GM18498 (cell line): ENCODE measurements at regions not wholly inside any gene's neighbourhood (a gene's known extent, or its start where the extent isn't known, plus 50 kb on each side); places are given as distances from the start of the nearest gene placed in this dataset.

Experiments used
- ATAC-seq: cut with Tn5 transposase; IDR thresholded peaks from one replicate; pipeline ENCODE4 v1.9.1; 2021; ENCODE audit warnings: mild to moderate bottlenecking, moderate library complexity; ENCODE audit not compliant: unreplicated experiment

DNA sequence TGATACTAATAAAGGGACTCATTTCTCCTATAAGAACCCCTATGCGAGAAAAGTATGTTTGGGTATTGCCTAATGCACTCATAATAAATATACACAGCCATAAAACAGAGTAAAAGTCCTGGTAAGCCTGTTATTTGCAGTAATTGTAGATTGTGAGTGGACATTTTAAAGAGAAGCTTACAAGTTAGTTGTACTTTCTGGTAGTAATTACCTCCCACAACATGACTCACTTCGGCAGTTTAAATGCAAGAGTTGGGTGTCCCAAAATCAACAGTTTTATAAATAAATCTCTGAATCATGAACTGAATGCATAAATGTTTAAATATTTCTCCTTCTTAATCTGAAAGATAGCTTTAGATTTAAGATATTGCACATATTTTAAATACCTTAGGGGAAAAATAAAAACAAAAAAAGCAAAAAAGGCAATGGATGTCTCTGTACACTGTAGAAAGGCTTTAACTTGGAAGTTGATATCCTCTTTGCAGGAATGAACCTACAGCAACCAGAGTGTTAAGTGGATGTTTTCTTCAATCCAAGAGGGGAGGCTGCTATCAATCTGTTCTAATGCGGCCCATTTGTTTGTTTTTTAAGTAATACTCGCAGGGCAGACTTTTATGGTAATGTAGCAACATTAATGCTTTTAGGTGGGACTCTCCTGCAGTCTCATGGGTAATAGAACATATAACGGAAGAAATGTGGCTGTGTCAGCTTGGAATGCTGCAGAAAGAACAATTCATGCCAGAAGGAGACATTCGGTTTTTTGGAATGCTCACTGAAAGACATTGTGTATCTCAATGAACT, 57.3 kb upstream of the ZEB1 start:
- ATAC-seq = no peak

DNA sequence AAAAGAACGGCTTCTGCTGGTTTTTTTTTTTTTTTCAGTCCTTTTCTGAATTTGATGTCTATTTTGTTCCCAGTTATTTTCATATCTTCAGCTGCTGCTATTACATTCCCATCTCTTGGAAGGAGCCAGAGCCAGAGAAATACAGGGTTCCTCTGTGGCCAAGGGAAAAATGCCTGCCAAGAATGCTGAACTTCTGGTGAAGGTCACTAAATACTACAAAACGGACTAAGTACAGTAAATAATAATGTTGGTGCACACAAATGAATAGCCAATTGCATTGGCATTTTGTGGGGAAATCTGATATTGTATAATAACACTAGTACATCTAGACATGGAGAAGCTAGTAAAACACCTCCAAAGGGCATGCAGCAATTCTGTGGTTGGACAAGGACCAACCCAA, 56.3 kb upstream of the ZEB1 start:
- ATAC-seq = no peak

- ATAC-seq = no peak
Observed at GRCh38 chr10:31263903-31264302, 55.1 kb upstream of the ZEB1 start.

DNA sequence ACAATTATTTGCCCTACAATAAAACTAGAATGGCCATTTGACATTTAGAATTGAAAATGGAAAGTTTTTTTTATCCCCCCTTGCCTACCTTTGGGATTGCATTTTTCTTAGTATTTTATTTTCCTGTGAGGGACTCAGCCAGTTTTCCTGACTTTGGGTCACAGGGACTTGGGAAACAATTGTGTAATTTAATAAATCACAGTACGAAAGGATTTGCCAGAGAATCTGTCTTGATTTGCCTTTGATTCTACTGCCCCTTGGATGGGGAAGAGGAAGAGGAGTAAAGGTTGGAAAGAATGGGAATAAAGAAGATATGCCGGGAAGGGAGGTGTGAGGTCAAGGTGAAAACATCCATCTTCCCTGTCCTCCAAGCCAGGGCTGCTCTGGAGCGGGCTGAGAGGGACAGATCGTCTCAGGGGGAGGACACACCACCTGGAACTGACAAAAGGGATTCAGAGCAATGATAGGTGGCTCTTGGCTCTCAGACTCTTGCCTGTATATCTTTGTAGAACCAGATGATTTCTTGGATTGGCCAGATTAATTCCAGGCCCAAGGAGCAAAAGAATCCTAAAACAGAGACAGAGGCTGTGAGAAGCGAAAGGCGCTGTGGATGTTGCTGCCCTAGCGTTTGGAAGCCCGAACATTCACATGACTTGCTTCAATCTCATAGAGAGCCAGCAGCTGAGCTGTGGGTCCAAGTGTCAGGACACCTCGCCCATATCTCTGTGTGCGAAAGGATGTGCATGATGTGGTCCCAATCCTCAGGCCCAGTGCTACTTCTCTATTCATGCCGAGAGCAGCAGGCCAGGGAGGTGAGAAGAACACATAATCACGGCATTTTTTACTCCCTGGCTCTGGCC, 50.3 kb upstream of the ZEB1 start:
- ATAC-seq = no peak
